Panc1 (cell line): ENCODE measurements at regions not wholly inside any gene's neighbourhood (a gene's known extent, or its start where the extent isn't known, plus 50 kb on each side); places are given as distances from the start of the nearest gene placed in this dataset.

ENCODE experiments used
- CTCF ChIP-seq: fragments of 450-650 bp; IDR thresholded peaks from 2 replicates; pipeline ENCODE4 v1.5.1; 2017; ENCODE audit warnings: mild to moderate bottlenecking
- POLR2AphosphoS5 ChIP-seq: IDR thresholded peaks from 2 replicates; pipeline ENCODE4 v1.6.1; 2012; ENCODE audit warnings: mild to moderate bottlenecking, low read depth, low read length, moderate library complexity
- REST ChIP-seq, 2 experiments: IDR thresholded peaks; 2 replicates each; pipeline ENCODE4 v1.6.1; 2011 to 2012; ENCODE audit warnings: low read depth in 2 of 2, control low read depth in 1 of 2, low read length in 1 of 2, mild to moderate bottlenecking in 1 of 2, moderate library complexity in 1 of 2; ENCODE audit not compliant: insufficient read depth in 1 of 2

- TF ChIP-seq CTCF (no peak), POLR2AphosphoS5 (no peak), REST (IDR thresholded peaks at IDR 0.05; ENCODE audit: insufficient read depth in 1 of 2, low read depth in 2 of 2, low read length in 1 of 2) (no peak)
Measured at GRCh38 chr2:121089166-121089510, 195.9 kb downstream of the TFCP2L1 start.
